Heart right ventricle (tissue), 16 donors: ENCODE measurements at regions not wholly inside any gene's neighbourhood (a gene's known extent, or its start where the extent isn't known, plus 50 kb on each side); places are given as distances from the start of the nearest gene placed in this dataset.
"Not testable (repeated sequence)": the region's sequence is repeated elsewhere in the genome, so short reads cannot be mapped to it uniquely, and the experiment has no call there.

Experiments used
- ATAC-seq, 8 donors: fragments of 200-7000 bp; cut with Tn5 transposase; one replicate each; pipeline ENCODE4 v1.9.1; 2020; ENCODE audit warnings: mild to moderate bottlenecking in 8 of 8, moderate library complexity in 8 of 8, moderate number of reproducible peaks in 1 of 8
- DNase-seq, 2 donors: peaks; one replicate each; pipeline ENCODE4 v3.0.0-alpha.2; 2020
- H3K27ac ChIP-seq, 10 donors: fragments of 200-600 bp; sonication (generic) in 2 of 10; one replicate each; pipeline versions ENCODE4 v1.5.0 to v1.8.0; 2020 to 2022; ENCODE audit warnings: mild to moderate bottlenecking in 3 of 10
- H3K27me3 ChIP-seq, 7 donors: fragments of 200-600 bp; one replicate each; pipeline ENCODE4 v1.8.0; 2021 to 2022; ENCODE audit warnings: mild to moderate bottlenecking in 2 of 7
- H3K36me3 ChIP-seq, 9 donors: fragments of 200-600 bp; sonication (generic) in 1 of 9; one replicate each; pipeline versions ENCODE4 v1.5.0 to v1.8.0; 2020 to 2022; ENCODE audit warnings: mild to moderate bottlenecking in 2 of 9
- H3K4me1 ChIP-seq, 9 donors: fragments of 200-600 bp; sonication (generic) in 1 of 9; one replicate each; pipeline versions ENCODE4 v1.5.0 to v1.8.0; 2020 to 2022; ENCODE audit warnings: mild to moderate bottlenecking in 4 of 9
- H3K4me3 ChIP-seq, 10 donors: fragments of 200-600 bp; sonication (generic) in 2 of 10; one replicate each; pipeline versions ENCODE4 v1.5.0 to v1.8.0; 2020 to 2022; ENCODE audit warnings: mild to moderate bottlenecking in 7 of 10, moderate library complexity in 2 of 10
- H3K9me3 ChIP-seq, 11 donors: fragments of 200-600 bp in 10 of 11; sonication (generic) in 2 of 11; one replicate each; pipeline versions ENCODE4 v1.5.0 to v1.8.0; 2013 to 2022; ENCODE audit warnings: mild to moderate bottlenecking in 2 of 11, control low read depth in 1 of 11, moderate library complexity in 1 of 11
- CTCF ChIP-seq, 9 donors: fragments of 200-600 bp; sonication (generic) in 2 of 9; IDR thresholded peaks; one replicate each; pipeline versions ENCODE4 v1.5.0 to v1.8.0; 2021 to 2022; ENCODE audit warnings: antibody characterized with exemption in 9 of 9, mild to moderate bottlenecking in 5 of 9, moderate library complexity in 1 of 9
- WGBS, 2 donors: extraction: QIAGEN DNeasy Blood & Tissue Kit; methylation state at CpG; one replicate each; pipeline ENCODE4 v1.1.7; 2013; ENCODE audit warnings: inconsistent platforms in 1 of 2; 5-methylcytosine and 5-hydroxymethylcytosine counted together
- intact Hi-C, 10 donors: fragments of 100-400 bp; cut with DNase I; formaldehyde crosslinking; loops; one replicate each; pipeline versions ENCODE4 v1.11.1 to v1.14.2; 2022
- donor health status: Arrhythmogenic right ventricular cardiomyopathy.
- donor health status: ischemic (EF 13 %, LVEDD 7.1; RV severe dilation, severe dysfunction).
- donor health status: healthy with polysubstance abuse.
- donor health status: DM: no; HTN: yes; CAD: no.
- donor health status: DM: no; HTN: no; CAD: no.
- donor health status: ischemic (EF 25% LVEDD 6.9; RV normal size, moderate dysfunction).
- donor health status: ischemic (EF 25% LVEDD 5.7; RV mildly dilated, moderate dysfunction).
- donor health status: healthy.
- donor health status: DM: yes; HTN: yes; CAD: no.
- donor health status: Ischemic cardiomyopathy.
- donor health status: ischemic (EF 35%, LVEDD 5.7; RV mildly dilated, moderate dysfunction).
- donor health status: nonischemic (EF 11% LVEDD 7.7; RV severe dilation, severe dysfunction).
- donor health status: DM: yes; HTN: yes; CAD: no.
- donor health status: PGD.
- donor health status: ischemic (EF 29% LVEDD 5.4; RV normal size, mild dysfunction).
- donor health status: nonischemic (EF 23%, LVEDD 6.1; RV moderate dilation, normal function).

DNA sequence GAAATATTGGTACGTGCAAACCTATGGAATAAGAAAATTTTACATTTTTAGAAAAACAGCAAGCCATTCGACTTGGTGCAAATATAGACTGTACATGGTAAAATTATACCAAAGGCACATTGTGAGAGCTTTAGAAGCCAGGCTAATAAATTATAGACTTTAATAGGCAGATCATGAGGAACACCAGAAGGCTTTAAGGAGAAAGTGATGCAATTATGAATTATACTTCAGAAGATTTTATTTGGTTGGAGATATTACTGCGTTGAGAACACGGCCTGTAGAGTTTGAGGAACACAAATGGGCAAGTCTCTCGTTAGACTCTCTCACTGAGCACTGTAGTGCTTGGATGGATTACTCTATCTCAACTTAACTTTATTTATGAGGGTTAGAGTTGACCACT is 141.7 kb downstream of the MACC1 start:
- TF ChIP-seq CTCF (IDR thresholded peaks at IDR 0.05): no peak
- intact Hi-C loops: no loop called here
- DNase-seq: no peak
- Histone ChIP-seq H3K27me3 (no peaks in the 10 kb centered on the region), H3K9me3 (no peaks in the 10 kb centered on the region), H3K36me3 (no peaks in the 10 kb centered on the region), H3K27ac (no peak overlapping the region), H3K4me1 (no peaks in the 10 kb centered on the region), H3K4me3 (no peak overlapping the region)
- no peak for ATAC-seq
- WGBS, 2 donors: 85 to 86% methylated on average over 5 of the region's 5 CpGs

GRCh38 chr7:20068004-20068403 is 149.2 kb downstream of the MACC1 start:
- H3K36me3 ChIP-seq, H3K4me1 ChIP-seq, H3K4me3 ChIP-seq, H3K27ac ChIP-seq, H3K27me3 ChIP-seq, ATAC-seq, DNase-seq, intact Hi-C loops: not testable (repeated sequence)
- peaks cover 0 to 11% (median 2%) of the 10 kb centered on the region in 11 donors for H3K9me3 ChIP-seq
- WGBS, 2 donors: 82 to 84% methylated on average over 5 of the region's 5 CpGs

DNA sequence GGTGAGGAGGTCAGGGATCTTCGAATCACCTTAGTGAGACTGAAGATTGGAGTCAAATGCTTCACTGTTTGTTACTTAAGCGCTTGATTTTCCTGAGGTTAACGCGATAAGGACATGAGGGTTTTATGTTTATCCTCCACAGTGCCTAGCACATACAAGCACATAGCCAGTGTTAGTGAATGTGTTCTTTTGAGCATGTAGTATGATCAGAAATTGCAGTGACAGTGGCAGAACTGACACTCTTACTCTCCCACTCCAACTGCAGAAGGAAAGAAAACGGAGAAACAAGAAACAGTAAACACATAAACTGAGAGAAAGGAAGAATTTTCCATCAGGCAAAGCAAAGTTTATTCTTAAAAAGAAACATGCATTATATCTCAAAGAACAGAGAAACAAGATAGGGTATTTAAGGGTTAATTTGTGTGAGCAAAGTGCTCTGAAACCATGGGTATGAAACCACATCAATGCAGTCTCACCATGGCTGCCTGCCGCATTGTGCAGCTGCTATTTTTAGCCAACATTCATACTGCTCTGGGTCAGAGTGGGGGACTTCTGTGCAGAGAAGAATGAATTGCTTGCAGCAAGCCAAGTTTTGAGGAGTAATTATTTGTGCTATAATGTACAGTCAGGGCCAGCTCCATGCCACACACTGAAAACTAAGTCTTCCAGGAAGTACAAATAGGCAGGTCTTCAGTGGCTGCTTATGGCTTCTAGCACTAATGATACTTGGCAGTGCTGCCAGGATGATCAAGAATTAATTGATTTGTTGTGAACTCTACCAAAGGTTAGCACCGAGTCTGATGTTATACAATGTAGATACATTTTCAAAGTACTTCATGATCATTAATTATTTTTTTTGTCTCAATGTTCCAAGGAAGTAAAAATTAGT is 152.0 kb downstream of the MACC1 start:
- peak in 2 of 8 donors; percentile 35 to 50 for ATAC-seq
- no peak overlapping the region for H3K4me3 ChIP-seq

GRCh38 chr7:20064181-20064970 is 152.8 kb downstream of the MACC1 start:
- Histone ChIP-seq H3K27me3 (no peaks in the 10 kb centered on the region), H3K4me3 (no peak overlapping the region), H3K9me3 (peaks cover 0 to 20% (median 6%) of the 10 kb centered on the region in 11 donors), H3K36me3 (no peaks in the 10 kb centered on the region), H3K27ac (no peak overlapping the region), H3K4me1 (peaks cover 0 to 4% (median 0%) of the 10 kb centered on the region in 9 donors)
- no peak for TF ChIP-seq CTCF (IDR thresholded peaks at IDR 0.05)
- intact Hi-C loops: no loop called here
- 76 to 78% methylated on average over 5 of the region's 5 CpGs for WGBS, 2 donors
- no peak for DNase-seq
- no peak for ATAC-seq

More for the DNA sequence above, 152.0 kb downstream of the MACC1 start:
- Histone ChIP-seq H3K36me3 (no peaks in the 10 kb centered on the region), H3K27me3 (no peaks in the 10 kb centered on the region), H3K4me1 (peaks cover 0 to 4% (median 0%) of the 10 kb centered on the region in 9 donors), H3K9me3 (peaks cover 0 to 20% (median 6%) of the 10 kb centered on the region in 11 donors), H3K27ac (no peak overlapping the region)
- intact Hi-C loops: no loop called here
- WGBS, 2 donors: 66 to 68% methylated on average over 7 of the region's 7 CpGs
- no peak for TF ChIP-seq CTCF (IDR thresholded peaks at IDR 0.05)
- no peak for DNase-seq
